ENCODE measurements at regions not wholly inside any gene's neighbourhood (a gene's known extent, or its start where the extent isn't known, plus 50 kb on each side); places are given as distances from the start of the nearest gene placed in this dataset.
"Not testable (repeated sequence)": the region's sequence is repeated elsewhere in the genome, so short reads cannot be mapped to it uniquely, and the experiment has no call there.

- intact Hi-C loops (cut with DNase I; ENCODE audit: low total_unique reads) = no loop called here
- DNase-seq (no peak), ATAC-seq (no peak)
- H3K27me3 ChIP-seq = no peaks in the 10 kb centered on the region
- H3K36me3 ChIP-seq = no peaks in the 10 kb centered on the region
- no peak overlapping the region for H3K4me3 ChIP-seq
- H3K27ac ChIP-seq = no peak overlapping the region
- TF ChIP-seq POLR2A (IDR thresholded peaks at IDR 0.05) = no peak
- TF ChIP-seq, protein P1, sequence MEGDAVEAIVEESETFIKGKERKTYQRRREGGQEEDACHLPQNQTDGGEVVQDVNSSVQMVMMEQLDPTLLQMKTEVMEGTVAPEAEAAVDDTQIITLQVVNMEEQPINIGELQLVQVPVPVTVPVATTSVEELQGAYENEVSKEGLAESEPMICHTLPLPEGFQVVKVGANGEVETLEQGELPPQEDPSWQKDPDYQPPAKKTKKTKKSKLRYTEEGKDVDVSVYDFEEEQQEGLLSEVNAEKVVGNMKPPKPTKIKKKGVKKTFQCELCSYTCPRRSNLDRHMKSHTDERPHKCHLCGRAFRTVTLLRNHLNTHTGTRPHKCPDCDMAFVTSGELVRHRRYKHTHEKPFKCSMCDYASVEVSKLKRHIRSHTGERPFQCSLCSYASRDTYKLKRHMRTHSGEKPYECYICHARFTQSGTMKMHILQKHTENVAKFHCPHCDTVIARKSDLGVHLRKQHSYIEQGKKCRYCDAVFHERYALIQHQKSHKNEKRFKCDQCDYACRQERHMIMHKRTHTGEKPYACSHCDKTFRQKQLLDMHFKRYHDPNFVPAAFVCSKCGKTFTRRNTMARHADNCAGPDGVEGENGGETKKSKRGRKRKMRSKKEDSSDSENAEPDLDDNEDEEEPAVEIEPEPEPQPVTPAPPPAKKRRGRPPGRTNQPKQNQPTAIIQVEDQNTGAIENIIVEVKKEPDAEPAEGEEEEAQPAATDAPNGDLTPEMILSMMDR (IDR thresholded peaks at IDR 0.05 in 4 of 5, conservative IDR thresholded peaks at IDR 0.05 in 1 of 5) = no peak
- no peaks in the 10 kb centered on the region for H3K9me3 ChIP-seq
- in situ Hi-C loops (cut with MboI; ENCODE audit: low sequenced_read_pairs in 4 of 4) = no loop called here
- H3K4me1 ChIP-seq = no peaks in the 10 kb centered on the region
Observed at GRCh38 chrY:12305456-12305855, 395.6 kb upstream of the USP9Y start.

GRCh38 chrY:12309212-12309611 lies 391.8 kb upstream of the USP9Y start:
- H3K4me1 ChIP-seq = no peaks in the 10 kb centered on the region
- intact Hi-C loops (cut with DNase I; ENCODE audit: low total_unique reads) (no loop called here), in situ Hi-C loops (cut with MboI; ENCODE audit: low sequenced_read_pairs in 4 of 4) (no loop called here)
- TF ChIP-seq POLR2A (IDR thresholded peaks at IDR 0.05) = no peak
- TF ChIP-seq, protein P1 (IDR thresholded peaks at IDR 0.05 in 4 of 5, conservative IDR thresholded peaks at IDR 0.05 in 1 of 5) = no peak
- ATAC-seq (no peak), DNase-seq (no peak)
- H3K4me3 ChIP-seq = no peak overlapping the region
- H3K27ac ChIP-seq = no peak overlapping the region
- H3K27me3 ChIP-seq = no peaks in the 10 kb centered on the region
- H3K9me3 ChIP-seq = no peaks in the 10 kb centered on the region
- no peaks in the 10 kb centered on the region for H3K36me3 ChIP-seq

DNA sequence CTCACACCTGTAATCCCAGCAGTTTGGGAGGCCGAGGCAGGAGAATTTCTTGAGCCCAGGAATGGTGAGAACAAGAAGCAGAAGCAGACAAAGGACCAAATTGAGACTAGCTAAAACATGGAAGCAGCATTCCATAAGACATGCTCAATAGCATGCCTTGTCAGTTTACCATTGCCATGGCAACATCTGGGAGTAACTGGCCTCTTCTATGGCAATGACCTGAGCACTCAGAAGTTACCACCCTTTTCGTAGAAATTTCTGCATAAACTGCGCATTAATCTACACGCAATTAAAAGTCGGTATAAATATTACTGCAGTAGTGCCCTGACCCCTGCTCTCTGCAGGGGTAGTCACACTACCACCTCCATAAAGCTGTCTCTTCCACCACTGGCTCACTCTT lies 390.2 kb upstream of the USP9Y start:
- Histone ChIP-seq H3K36me3 (no peaks in the 10 kb centered on the region), H3K27me3 (no peaks in the 10 kb centered on the region), H3K4me1 (no peaks in the 10 kb centered on the region), H3K27ac (no peak overlapping the region), H3K9me3 (no peaks in the 10 kb centered on the region), H3K4me3 (no peak overlapping the region)
- no peak for TF ChIP-seq POLR2A (IDR thresholded peaks at IDR 0.05)
- TF ChIP-seq, protein P1 (IDR thresholded peaks at IDR 0.05 in 4 of 5, conservative IDR thresholded peaks at IDR 0.05 in 1 of 5) = no peak
- DNase-seq (no peak), ATAC-seq (no peak)
- in situ Hi-C loops (cut with MboI; ENCODE audit: low sequenced_read_pairs in 4 of 4) = no loop called here
- intact Hi-C loops (cut with DNase I; ENCODE audit: low total_unique reads) = no loop called here

DNA sequence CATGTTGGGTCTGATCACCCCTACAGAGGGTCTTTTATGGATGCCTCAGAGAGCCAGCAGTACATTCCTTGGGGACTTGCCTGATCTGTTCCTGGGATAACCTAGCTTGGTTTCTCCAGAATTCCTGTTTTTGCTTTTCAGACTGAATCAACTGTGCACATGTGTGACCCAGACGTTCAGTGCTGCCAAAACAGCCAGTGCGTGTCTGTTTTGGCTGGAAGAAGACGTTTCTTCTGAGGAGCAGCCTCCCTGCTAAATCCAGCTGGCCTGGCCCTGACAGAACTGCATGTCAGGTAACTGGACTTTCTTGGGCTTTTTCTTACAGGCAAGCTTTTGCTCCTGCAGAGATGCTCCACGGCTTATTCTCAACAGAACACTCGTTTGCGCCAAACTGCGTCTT lies 373.3 kb upstream of the USP9Y start:
- TF ChIP-seq, protein P1 (IDR thresholded peaks at IDR 0.05 in 4 of 5, conservative IDR thresholded peaks at IDR 0.05 in 1 of 5) = no peak
- no peak for TF ChIP-seq POLR2A (IDR thresholded peaks at IDR 0.05)
- in situ Hi-C loops (cut with MboI; ENCODE audit: low sequenced_read_pairs in 4 of 4) = loop anchor here in 1 of 4 donors (25.0 kb wide), 1 partner anchor 110 kb away; no protein-coding TSS in a partner anchor
- ATAC-seq (no peak), DNase-seq (peak in 1 of 2 donors; percentile 14)
- Histone ChIP-seq H3K27ac (no peak overlapping the region), H3K4me1 (no peaks in the 10 kb centered on the region), H3K36me3 (no peaks in the 10 kb centered on the region), H3K4me3 (no peak overlapping the region), H3K9me3 (no peaks in the 10 kb centered on the region), H3K27me3 (no peaks in the 10 kb centered on the region)
- intact Hi-C loops (cut with DNase I; ENCODE audit: low total_unique reads) = no loop called here

DNA sequence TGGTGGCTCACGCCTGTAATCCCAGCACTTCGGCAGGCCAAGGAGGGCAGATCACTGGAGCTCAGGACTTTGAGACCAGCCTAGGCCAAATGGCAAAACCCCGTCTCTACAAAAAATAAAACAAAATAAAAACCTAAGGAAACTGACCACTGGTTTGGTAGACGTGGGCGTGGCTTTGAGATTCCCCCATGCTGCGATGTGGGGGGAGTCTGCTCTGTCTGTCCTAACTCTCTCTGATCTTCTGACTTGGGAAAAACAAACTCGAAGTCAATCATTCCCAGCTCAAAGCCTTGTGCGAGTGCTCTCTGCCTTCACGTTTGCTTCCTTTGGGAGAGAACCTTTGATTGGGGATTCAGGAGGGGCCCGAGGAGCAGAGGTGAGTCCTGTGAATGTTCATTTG lies 369.1 kb upstream of the USP9Y start:
- H3K4me1 ChIP-seq; H3K27ac ChIP-seq; H3K27me3 ChIP-seq; intact Hi-C loops (cut with DNase I; ENCODE audit: low total_unique reads); H3K36me3 ChIP-seq; DNase-seq; H3K4me3 ChIP-seq; H3K9me3 ChIP-seq; ATAC-seq: not testable (repeated sequence)
- in situ Hi-C loops (cut with MboI; ENCODE audit: low sequenced_read_pairs in 4 of 4) = loop anchor here in 1 of 4 donors (25.0 kb wide), 1 partner anchor 105 kb away; no protein-coding TSS in a partner anchor

Measured in gastrocnemius medialis (tissue), 4 donors.